ENCODE measurements at regions not wholly inside any gene's neighbourhood (a gene's known extent, or its start where the extent isn't known, plus 50 kb on each side); places are given as distances from the start of the nearest gene placed in this dataset.

- H3K4me2 ChIP-seq: no peak overlapping the region
- H3K4me1 ChIP-seq (ENCODE audit: low read depth, poor library complexity, severe bottlenecking): no peaks in the 10 kb centered on the region
- H2AFZ ChIP-seq (ENCODE audit: low read depth): no peak overlapping the region
- no peak for TF ChIP-seq CTCF (conservative IDR thresholded peaks at IDR 0.05; ENCODE audit: low read depth, low read length)
- H3K4me3 ChIP-seq (IDR thresholded peaks at IDR 0.05; ENCODE audit: insufficient read depth, low read depth, low read length): no peak overlapping the region
- no peaks in the 10 kb centered on the region for H3K27me3 ChIP-seq (ENCODE audit: insufficient read depth, low read depth)
- no peaks in the 10 kb centered on the region for H3K36me3 ChIP-seq (ENCODE audit: insufficient read depth)
- H4K20me1 ChIP-seq (ENCODE audit: insufficient read depth): no peaks in the 10 kb centered on the region
- H3K27ac ChIP-seq: no peak overlapping the region
- no peaks in the 10 kb centered on the region for H3K79me2 ChIP-seq (ENCODE audit: insufficient read depth, low read depth)
- H3K9ac ChIP-seq: no peak overlapping the region
Observed at GRCh38 chr13:103324641-103325040, 258.4 kb upstream of the SLC10A2 start.

- TF ChIP-seq CTCF (conservative IDR thresholded peaks at IDR 0.05; ENCODE audit: low read depth, low read length): no peak
- Histone ChIP-seq H3K27ac (no peak overlapping the region), H3K9ac (no peak overlapping the region), H2AFZ (ENCODE audit: low read depth) (no peak overlapping the region), H3K79me2 (ENCODE audit: insufficient read depth, low read depth) (no peaks in the 10 kb centered on the region), H3K4me2 (no peak overlapping the region), H4K20me1 (ENCODE audit: insufficient read depth) (no peaks in the 10 kb centered on the region), H3K27me3 (ENCODE audit: insufficient read depth, low read depth) (no peaks in the 10 kb centered on the region), H3K4me1 (ENCODE audit: low read depth, poor library complexity, severe bottlenecking) (no peaks in the 10 kb centered on the region), H3K4me3 (IDR thresholded peaks at IDR 0.05; ENCODE audit: insufficient read depth, low read depth, low read length) (no peak overlapping the region), H3K36me3 (ENCODE audit: insufficient read depth) (no peaks in the 10 kb centered on the region)
Observed at GRCh38 chr13:103315711-103316110, 249.5 kb upstream of the SLC10A2 start.

GRCh38 chr13:103312467-103312866 lies 246.2 kb upstream of the SLC10A2 start:
- Histone ChIP-seq H3K9ac (no peak overlapping the region), H3K4me3 (IDR thresholded peaks at IDR 0.05; ENCODE audit: insufficient read depth, low read depth, low read length) (no peak overlapping the region), H2AFZ (ENCODE audit: low read depth) (no peak overlapping the region)

GRCh38 chr13:103308667-103309066 lies 242.4 kb upstream of the SLC10A2 start:
- H3K27me3 ChIP-seq (ENCODE audit: insufficient read depth, low read depth): no peaks in the 10 kb centered on the region
- H3K36me3 ChIP-seq (ENCODE audit: insufficient read depth): no peaks in the 10 kb centered on the region
- H3K4me2 ChIP-seq: no peak overlapping the region
- no peaks in the 10 kb centered on the region for H3K79me2 ChIP-seq (ENCODE audit: insufficient read depth, low read depth)
- H3K9ac ChIP-seq: no peak overlapping the region
- H3K4me1 ChIP-seq (ENCODE audit: low read depth, poor library complexity, severe bottlenecking): no peaks in the 10 kb centered on the region
- no peak overlapping the region for H3K27ac ChIP-seq
- no peaks in the 10 kb centered on the region for H4K20me1 ChIP-seq (ENCODE audit: insufficient read depth)
- no peak for TF ChIP-seq CTCF (conservative IDR thresholded peaks at IDR 0.05; ENCODE audit: low read depth, low read length)
- no peak overlapping the region for H3K4me3 ChIP-seq (IDR thresholded peaks at IDR 0.05; ENCODE audit: insufficient read depth, low read depth, low read length)
- no peak overlapping the region for H2AFZ ChIP-seq (ENCODE audit: low read depth)

More at GRCh38 chr13:103312467-103312866, 246.2 kb upstream of the SLC10A2 start:
- Histone ChIP-seq H4K20me1 (ENCODE audit: insufficient read depth) (no peaks in the 10 kb centered on the region), H3K27me3 (ENCODE audit: insufficient read depth, low read depth) (no peaks in the 10 kb centered on the region), H3K4me2 (no peak overlapping the region), H3K27ac (no peak overlapping the region), H3K4me1 (ENCODE audit: low read depth, poor library complexity, severe bottlenecking) (no peaks in the 10 kb centered on the region), H3K79me2 (ENCODE audit: insufficient read depth, low read depth) (no peaks in the 10 kb centered on the region), H3K36me3 (ENCODE audit: insufficient read depth) (no peaks in the 10 kb centered on the region)
- TF ChIP-seq CTCF (conservative IDR thresholded peaks at IDR 0.05; ENCODE audit: low read depth, low read length): no peak

Data from KMS-11 (cell line).